Activated effector memory CD4-positive, alpha-beta T cell treated with anti-CD3 and anti-CD28 coated beads, Interleukin-2, amount 50 U/mL, for 16 hours (primary cell): ENCODE measurements at regions not wholly inside any gene's neighbourhood (a gene's known extent, or its start where the extent isn't known, plus 50 kb on each side); places are given as distances from the start of the nearest gene placed in this dataset.
"Not testable (repeated sequence)": the region's sequence is repeated elsewhere in the genome, so short reads cannot be mapped to it uniquely, and the experiment has no call there.

Source experiments
- DNase-seq: peaks from one replicate; pipeline ENCODE4 v3.0.0-alpha.2; 2020

DNA sequence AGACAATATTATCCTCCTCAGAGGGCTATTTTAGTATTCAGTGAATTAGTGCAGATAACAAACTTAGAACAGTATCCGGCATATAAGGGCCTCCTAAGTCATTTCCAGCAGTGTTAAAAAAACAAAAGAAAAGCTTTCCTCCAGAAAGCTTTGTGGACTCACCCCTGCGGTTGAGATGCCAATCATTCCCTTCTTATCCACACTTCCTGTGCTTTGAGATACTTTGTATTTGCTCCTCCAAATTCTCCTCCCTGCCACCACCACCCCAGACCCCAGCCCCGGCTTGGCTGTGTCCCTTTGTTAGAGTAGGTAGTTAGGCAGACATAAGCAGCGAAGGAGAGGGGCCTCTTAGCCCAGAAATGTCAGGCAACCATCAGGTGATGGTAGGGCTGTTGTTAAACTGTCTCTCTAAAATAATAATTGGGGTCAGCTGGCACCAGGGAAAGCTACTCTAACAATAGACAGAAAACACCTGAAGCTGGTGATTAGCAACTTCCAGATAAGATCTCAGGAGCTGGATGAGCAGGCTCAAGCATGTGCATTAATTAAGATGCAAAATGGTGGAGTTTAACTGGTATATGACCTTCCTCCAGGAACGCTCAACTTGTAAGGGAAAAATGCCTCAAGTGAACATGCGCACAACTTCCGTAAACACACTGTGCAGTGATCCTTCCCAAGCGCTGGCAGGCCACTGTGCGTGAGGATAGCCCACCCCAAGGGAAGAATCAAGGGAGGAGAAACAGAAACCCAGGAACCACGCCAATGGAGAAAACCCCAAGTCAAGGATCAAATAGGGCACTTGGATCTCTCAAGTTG, 152.1 kb upstream of the EEA1 start:
- DNase-seq = no peak

DNA sequence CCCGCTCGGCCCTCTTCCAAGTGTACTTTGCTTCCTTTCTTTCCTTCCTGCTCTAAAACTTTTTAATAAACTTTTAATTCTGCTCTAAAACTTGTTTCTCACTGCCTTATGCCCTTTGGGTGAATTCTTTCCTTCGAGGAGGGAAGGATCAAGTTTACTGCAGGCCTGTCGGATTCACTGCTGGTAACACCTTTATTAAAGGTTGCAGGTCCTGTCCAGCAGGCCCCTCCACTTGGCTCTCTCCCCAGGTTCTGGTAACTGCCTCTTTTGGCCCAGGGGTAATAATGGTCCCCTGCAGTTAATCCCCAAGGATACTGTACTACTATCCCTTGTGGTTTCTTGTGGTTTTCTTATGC, 152.7 kb upstream of the EEA1 start:
- no peak for DNase-seq

DNA sequence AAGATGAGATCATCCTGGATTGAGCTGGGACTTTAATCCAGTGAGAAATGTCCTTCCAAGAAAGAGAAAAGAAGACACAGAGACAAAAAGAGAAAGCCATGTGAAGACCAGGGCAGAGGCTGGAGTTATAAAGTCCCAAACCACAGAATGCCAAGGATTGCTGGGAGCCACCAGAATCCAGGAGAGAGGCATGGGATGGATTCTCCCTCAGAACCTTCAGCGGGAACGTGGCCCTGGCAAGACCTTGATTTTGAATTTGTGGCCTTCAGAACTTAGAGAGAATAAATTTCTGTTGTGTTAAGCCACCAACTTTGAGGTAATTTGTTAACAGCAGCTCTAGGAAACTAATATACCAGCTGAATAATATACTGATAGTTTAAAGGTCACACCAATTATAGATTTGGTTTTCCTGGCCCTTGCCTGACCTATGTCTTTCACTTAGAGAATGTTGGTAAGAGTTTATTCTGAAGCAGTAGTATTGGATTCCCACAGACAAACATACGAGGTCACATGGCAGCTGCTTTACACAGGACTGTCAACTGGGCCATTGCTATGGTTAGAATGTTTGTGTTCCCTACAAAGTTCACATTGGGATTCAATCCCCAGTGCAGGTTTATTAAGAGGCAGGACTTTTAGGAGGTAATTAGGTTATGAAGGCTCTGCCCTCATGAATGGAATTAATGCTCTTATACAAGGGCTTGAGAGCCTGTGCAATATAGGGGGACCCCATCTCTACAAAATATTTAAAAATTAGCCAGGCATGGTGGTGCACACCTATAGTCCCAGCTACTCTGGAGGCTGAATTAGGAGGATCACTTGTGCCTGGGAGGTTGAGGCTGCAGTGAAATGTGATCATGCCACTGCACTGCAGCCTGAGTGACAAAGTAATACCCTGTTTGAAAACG, 156.5 kb upstream of the EEA1 start:
- DNase-seq = no peak

DNA sequence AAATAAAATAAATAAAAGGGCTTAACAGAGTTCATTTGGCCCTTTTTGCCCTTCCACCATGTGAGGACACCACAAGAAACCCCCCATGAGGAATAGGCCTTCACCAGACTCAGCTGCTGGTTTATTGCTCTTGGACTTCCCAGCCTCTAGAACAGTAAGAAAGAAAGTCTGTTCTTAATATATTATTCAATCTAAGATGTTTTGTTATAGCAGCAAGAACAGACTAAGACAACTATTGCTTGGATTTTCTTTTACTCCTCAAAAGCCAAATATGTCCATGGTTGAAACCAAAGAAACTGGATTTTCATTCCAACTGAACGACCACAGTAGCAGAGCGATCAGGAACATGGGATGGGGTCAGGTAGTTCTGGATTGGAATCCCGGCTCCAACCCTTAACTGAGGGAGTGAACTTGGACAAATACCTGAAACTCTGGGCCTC, 157.2 kb upstream of the EEA1 start:
- no peak for DNase-seq

DNA sequence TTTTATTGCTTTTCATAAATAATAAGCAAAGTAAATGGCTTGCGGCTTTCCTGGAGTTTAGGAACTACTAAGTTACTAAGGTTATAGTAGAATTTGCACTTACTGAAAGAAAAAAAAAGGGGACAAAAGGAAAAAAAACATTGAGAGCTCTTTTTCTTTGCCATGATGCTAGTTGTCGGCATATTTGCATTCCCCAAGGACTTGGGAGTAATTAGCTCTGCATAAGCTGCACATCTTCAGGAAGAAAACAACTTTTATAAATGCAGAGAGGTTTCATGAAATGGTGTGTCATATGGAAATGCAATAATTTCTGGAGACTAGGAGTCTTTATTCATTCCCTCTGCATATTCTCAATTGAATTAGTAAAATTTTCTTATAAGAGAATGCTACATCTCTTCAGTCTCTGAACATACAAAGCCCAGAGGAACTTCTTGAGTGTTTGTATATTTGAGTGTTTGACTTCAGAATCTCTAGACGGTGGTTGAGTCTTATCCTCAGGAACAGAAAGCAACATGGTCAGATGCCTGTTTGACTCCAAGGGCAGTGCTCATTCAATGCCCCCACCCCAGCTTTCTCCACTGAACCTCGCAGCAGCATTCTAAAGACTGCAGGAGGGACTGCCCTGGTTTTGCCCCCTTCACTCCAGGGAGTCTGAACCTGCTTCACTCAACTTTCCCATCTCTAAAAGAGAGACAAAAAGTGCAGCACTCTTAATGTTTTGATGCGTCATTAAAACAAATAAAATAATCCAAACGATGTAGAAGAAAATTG, 158.9 kb upstream of the EEA1 start:
- no peak for DNase-seq

DNA sequence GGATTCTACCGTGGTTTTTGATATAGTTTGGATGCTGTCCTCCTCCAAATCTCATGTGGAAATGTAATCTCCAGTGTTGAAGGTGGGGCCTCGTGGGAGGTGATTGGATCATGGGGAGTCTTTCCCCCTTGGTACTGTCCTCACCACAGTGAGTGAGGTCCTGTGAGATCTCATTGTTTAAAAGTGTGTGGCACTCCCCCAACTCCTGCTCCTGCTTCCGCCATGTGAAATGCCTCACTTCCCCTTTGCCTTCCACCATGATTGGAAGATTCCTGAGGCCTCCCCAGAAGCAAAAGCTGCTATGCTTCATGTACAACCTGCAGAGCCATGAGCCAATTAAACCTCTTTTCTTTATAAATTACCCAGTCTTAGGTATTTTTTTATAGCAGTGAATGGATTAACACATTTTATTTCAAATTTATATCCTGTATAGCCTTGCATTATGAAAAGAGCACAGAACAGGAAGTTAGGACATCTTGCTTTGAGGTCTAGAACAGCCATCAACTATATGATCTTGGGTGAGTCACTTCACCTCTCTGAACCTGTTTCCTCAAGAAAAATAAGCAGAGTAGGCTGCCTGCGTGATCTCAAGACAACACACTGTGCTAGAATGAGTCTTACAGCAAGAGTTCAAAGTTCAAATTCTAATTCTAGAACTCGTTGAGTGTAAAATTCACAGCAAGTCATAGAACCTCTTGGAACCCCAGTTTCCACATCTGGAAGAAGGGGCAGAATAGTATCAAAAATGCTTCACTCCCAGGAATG, 160.9 kb upstream of the EEA1 start:
- no peak for DNase-seq

DNA sequence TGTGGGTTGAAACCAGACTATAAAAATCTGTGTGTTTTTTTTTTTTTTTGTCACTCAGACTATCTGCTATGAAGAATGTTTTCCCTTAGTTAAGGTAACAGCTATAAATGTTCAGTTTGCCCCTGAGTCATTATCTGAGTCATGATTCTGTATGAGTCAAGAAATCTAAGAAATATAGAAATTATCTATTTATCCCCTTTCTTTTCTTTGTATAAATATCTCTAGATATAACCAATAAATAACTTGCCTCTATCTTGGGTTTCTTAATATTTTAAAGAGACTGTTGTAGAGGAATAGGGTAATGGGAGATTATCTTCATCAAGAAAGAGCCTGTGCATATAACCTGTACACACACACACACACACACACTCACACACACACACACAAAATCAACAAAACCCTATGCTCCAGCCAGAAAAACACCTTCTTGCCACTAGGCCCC, 161.7 kb upstream of the EEA1 start:
- DNase-seq = no peak

DNA sequence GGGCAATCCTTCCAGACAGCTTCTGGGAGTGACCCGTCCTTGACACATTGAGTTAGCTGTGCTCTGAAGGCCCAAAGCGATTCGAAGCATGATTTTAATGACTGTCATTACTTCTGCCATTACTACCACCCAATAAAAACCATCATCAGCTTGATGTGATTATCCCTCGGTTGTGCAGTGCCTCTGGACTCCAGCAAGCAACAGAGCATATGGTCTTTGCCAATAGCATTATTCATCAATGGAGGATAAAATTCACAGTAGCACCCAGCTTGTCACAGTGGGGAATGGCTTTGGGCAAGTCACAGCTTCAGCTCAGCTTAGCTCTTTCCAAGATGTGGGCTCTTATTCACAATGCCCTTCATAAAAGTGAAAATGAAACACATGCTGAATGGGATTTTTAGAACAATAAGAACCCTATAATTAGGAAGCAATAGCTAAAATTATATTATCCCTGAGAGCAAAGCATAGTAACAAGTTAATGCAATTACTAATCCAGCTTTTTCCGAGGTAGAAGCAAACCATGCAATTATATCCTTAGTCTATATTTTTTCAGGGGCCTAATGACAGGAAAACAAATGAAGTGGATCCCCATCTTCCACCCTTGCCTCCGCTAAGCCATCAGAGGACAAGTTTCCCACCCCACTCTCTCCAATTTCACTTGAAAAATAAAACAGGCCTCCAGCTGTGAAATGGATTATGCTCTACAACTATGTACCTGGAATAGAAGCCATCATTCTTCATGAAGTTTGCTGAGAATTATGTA, 163.0 kb upstream of the EEA1 start:
- no peak for DNase-seq

DNA sequence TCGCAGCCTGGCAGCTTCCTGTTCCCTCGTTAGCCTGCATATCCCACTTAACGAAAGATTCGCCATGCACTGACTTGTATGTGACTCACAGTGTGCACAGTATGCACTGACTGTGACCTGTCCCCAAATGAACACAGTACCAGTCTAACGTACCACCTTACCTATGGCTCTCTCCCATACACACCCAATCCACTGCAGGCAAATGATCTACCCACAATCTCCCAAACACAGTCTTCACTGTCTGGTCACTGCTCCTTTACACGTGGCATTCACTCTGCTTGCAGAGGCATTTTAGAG, 163.5 kb upstream of the EEA1 start:
- no peak for DNase-seq

DNA sequence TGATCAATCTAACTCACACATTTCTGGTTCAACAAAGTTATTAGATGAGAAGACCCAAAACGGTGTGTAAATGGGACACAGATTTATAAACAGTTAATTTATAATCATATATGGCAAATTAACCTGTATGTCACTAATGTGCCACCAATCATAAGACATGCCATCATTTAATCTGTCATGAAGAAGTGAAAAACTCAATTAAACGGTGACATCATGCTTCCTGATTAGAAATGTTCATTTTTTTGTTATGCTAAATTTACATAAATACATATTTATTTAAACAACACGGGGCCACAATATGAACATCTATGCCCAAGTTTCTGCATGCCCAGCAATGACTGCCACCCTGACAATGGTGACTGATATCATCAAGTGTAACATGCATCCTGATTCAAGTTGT, 164.1 kb upstream of the EEA1 start:
- DNase-seq = no peak

DNA sequence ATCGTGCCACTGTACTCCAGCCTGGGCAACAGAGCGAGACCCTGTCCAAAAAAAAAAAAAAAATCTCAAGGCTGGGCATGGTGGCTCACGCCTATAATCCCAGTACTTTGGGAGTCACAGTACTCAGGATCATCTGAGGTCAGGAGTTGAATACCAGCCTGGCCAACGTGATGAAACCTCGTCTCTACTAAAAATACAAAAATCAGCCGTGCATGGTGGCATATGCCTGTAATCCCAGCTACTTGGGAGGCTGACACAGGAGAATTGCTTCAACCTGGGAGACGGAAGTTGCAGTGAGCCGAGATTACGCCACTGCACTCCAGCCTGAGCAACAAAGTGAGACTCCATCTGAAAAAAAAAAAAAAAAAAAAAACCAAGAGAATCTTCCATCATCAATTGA, 165.1 kb upstream of the EEA1 start:
- DNase-seq = not testable (repeated sequence)

DNA sequence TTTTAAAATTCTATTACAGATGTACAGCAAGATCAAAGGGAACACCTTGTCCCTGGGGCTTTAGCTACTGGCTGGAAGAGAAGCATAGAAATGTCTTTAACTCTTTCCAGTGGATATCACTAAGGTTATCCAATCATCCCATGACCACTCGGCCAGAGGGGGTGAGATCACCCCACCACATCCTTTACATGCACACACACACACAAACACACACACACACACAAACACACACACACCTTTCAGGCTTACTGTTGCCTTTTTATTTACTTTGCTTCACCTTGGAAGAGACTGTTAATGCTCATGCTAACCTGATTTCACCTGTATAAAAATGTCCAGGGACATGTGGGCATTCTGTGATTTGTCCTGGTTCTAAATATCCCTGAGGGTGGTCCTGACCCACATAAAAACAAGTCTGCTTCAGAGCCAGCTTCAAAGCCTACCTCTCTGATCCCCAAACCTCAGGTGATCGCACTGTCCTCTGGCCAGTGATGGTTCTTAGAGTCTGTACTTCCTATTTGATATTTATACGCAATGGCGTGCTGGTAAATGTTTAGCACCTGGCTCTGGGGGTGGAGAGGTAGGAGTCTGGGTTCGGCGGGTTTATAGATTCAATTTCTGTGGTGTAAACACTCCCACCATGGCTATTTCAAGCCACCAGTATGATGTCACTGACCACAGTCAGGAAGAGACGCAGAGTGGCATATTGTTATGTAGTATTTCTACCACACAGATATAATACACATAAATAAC, 166.1 kb upstream of the EEA1 start:
- DNase-seq = no peak

DNA sequence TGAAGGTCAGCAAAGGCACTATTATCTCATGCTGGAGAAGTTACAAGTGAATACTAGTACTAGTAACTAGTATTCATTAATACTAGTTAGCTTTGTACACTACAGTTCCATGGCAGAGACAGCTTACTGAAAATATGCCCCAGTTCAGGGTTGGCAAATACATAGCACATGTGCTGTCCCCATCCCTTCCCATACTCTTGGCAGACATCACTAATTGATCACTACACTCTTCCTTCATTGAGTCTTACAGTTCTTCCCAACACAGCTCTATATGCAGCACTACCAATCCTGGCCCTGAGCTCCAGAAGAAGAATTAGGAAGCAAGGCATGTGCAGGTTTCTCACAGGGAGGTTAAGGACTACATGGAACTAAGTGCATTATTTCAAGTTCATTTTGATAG, 168.3 kb upstream of the EEA1 start:
- no peak for DNase-seq

DNA sequence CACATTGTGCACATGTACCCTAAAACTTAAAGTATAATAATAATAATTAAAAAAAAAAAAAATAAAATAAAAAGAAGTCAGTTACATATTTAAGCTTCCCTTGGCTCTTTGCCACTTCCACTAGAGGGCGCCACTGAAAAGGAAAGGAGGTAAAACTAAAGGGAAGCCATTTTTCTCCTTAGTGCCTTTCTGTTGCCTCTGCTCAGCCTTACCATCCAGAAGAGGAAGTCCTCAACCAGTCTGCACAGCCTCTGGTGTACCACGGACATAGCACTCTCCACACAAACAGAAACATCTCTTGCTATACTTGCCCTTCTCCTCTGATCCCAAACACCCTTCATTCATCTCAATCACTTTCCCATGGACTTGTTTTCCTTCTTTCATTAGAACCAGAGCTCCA, 169.0 kb upstream of the EEA1 start:
- DNase-seq = peak; percentile 83

DNA sequence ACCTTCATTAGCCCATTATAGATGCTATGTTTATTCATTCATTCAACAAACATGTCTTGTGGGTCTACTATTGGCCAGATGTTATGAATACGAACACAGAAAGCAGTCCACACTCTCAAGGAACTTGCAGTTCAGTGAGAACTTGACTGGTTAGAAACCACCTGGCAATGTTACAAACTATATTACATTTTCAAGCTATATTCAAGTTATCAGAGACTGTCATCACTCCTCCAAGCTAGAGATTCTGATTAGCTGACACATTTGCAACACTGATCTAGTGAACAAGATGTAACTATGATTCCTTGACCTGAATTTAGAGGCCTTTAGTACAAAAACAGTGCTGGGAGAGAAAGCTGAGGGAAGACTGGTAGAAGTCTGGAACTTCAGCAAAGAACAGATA, 170.7 kb upstream of the EEA1 start:
- no peak for DNase-seq

DNA sequence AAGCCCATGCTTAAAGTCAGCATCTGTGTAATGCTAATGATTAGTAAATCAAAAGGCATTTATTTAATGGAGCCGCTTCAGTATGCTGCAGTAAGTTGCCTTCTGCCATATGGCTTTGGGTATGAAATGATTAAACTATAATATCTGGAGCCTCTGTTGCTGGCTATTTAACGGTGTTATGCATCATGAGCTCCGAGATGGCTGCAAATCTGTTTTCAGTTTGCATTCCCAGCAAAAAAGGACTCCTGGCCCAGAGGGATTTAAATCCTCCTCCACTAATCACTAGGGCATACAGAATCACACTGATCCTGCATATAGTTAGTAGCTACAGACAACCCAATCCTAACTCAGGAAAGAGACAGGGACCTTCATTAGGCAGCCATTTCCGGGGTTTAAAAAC, 171.5 kb upstream of the EEA1 start:
- DNase-seq = no peak

DNA sequence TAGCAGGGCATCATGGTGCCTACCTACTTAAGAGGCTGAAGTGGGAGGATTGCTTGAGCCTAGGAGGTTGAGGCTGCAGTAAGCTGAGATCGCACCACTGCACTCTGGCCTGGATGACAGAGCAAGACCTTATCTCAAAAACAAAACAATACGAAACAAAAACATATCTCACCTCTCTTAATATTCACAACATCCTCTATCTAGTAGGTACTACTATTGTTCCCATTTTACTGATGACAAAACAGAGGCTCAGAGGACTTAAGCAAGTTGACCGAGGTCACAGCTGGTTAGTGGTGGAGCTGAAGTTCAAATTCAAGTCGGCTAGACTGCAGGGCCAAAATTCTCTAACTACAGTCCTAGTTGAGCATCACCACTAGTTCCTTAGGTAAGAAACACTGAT, 172.3 kb upstream of the EEA1 start:
- no peak for DNase-seq

DNA sequence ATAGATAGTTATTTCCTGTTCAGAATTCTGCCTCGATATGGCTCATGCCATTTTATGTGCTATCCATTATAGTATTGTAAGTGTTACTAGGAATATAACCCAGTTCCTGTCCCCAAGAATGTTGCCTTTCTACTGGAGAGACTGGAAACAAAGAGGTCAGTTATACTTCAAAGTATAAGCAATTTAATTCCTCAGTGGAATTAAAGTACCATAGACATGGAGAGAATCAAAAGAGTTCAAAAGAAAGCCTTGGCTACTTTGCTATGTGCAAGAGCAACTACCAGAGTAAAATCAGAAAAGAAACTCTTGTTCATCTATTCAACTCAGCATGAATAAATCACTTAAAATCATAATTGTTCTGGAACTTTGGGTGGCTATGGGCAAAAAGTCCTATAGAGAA, 173.2 kb upstream of the EEA1 start:
- no peak for DNase-seq

DNA sequence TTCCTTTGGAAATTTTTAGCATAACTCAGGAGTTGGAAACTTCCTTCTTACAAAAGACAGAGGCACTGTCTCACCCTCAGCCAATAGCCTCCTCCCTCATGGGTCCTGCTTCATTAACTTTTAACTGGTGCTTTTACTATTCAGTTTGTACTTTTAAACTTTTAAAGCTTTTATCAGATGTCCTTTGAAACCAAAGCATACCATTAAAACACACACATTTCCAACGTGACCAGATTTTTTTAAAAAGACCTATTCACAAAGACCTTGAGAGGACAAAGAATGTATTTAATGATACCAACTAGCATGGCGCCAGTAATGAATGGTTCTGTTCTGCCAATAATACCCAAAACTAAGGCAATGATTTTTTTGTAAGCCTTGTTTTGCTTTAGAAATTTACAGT, 173.6 kb upstream of the EEA1 start:
- no peak for DNase-seq

DNA sequence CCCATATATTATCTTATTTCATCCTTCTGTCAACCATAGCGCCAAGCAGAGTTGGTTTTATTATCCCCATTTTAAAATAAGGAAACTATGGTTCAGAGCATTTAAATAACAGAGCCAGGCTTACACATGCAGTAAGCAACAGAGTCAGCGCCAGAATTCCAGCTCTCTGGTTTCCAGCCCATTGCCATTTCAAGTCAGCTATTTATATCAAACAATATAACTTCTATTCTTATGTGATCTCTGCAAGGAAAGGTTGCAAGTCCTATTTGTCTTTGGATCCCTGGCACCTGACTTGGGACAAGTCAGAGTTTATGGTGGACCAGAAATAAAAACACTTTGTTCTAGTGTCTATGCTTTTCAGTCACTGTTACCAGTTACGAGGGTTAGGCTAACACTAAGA, 174.1 kb upstream of the EEA1 start:
- no peak for DNase-seq

DNA sequence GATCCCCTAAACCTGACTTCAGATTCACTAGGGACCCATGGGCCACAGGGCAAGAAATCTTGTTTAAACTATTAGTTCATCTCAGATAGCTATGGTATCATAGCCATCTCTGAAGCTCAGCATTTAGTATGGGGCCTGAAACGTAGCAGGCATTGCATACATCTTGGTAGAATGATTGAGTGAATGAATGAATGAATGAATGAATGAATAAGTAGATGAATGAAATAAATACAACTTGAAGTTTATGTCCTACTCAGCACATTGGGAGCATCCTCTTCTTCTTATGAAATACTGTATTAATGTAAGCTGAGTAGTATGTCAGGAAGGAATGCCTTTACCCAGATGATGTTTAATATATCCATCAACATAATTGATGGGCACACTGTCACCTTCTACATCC, 175.4 kb upstream of the EEA1 start:
- no peak for DNase-seq
